ENCODE measurements at regions not wholly inside any gene's neighbourhood (a gene's known extent, or its start where the extent isn't known, plus 50 kb on each side); places are given as distances from the start of the nearest gene placed in this dataset.

GRCh38 chr2:194672994-194673393 lies 984.0 kb upstream of the SLC39A10 start:
- TF ChIP-seq POLR2A (IDR thresholded peaks at IDR 0.05) (no peak), CTCF (IDR thresholded peaks at IDR 0.05 in 8 of 11, conservative IDR thresholded peaks at IDR 0.05 in 3 of 11) (no peak), POLR2AphosphoS5 (IDR thresholded peaks at IDR 0.05) (no peak)

All from spleen (tissue), 7 donors.